ENCODE measurements at regions not wholly inside any gene's neighbourhood (a gene's known extent, or its start where the extent isn't known, plus 50 kb on each side); places are given as distances from the start of the nearest gene placed in this dataset.

GRCh38 chr11:104529906-104530305 lies 366.0 kb upstream of the PDGFD start:
- DNase-seq (ENCODE audit: low read depth), result no peak

DNA sequence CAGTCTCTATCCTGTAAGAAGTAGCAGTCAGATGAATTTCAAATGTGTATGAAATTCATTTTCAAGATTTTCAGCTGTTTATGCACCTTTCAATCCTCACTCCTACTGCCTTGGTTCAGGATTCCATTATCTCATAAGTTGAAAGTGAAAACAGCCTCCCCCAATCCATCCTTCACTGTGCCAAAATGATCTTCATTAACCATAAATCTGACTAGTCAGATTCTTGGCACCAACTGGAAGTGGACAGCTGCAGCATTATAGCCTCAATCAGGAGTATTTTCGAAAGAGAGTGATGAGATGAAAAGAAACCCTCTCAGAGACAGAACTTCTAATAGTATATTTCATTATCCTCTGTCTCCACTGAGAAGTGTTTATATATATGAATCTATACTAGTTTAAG lies 365.3 kb upstream of the PDGFD start:
- no peak for DNase-seq (ENCODE audit: low read depth)

DNA sequence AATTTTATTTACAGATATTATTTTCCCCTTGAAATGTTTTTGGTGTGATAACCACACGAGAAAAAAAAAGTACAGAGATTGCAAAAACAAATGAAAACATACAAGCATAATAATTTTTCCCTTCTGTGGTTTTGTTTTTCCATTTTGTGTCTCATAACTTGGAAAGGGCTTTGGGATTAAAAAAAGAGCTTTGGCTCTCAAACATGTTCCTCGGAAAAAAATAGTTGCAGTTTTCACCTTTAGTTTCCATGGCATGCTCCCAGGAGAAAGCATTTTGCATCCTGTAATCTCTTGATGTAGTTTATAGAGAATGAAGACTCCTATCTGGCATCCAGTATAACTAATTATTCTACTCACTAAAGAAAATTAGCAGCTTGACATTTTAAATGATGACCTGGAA lies 362.1 kb upstream of the PDGFD start:
- DNase-seq (ENCODE audit: low read depth), result peak; percentile 7

GRCh38 chr11:104525416-104525815 lies 361.5 kb upstream of the PDGFD start:
- DNase-seq (ENCODE audit: low read depth), result no peak

GRCh38 chr11:104524254-104524653 lies 360.3 kb upstream of the PDGFD start:
- peak; percentile 21 for DNase-seq (ENCODE audit: low read depth)

DNA sequence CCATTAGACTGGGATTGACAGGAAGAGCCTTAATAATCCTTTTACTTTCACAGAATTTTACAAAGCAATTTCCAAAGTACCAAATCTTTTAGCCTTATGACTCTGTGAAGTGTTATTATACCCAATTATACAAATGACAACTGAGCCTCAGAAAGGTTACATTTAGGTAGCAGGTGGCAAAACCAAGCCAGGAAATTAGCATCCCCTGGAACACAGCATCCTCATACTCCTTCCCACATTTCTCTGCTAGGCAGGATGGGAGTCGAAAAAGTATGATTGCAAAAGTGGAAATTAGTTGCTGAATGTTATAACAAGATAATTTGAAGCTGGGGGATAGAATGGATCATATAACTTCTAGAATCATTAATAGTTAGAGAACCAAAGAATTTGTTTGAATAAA lies 359.7 kb upstream of the PDGFD start:
- no peak for DNase-seq (ENCODE audit: low read depth)

DNA sequence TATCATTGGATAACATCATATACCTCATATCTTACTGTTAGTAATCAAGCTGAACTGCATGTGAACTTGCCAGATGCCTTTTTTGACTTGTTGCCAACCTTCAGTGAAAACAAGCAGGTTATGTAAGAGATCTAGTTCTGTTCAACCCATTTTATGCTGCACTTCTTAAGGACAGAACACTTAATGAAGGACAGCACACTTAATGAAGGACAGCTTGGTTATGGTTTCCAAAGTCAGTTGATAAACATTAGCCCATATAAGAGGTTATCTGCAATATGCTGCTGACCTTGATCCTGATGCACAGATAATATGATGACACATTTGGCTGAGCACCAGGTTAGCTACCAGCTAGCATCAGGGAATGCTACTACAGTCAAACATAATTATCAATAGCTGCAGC lies 358.7 kb upstream of the PDGFD start:
- peak; percentile 2 for DNase-seq (ENCODE audit: low read depth)

- DNase-seq (ENCODE audit: low read depth), result no peak
Observed at GRCh38 chr11:104522123-104522522, 358.2 kb upstream of the PDGFD start.

- DNase-seq (ENCODE audit: low read depth), result no peak
Observed at GRCh38 chr11:104510169-104510568, 346.2 kb upstream of the PDGFD start.

GRCh38 chr11:104490182-104490581 lies 326.2 kb upstream of the PDGFD start:
- no peak for DNase-seq (ENCODE audit: low read depth)

GRCh38 chr11:104488561-104488960 lies 324.6 kb upstream of the PDGFD start:
- no peak for DNase-seq (ENCODE audit: low read depth)

DNA sequence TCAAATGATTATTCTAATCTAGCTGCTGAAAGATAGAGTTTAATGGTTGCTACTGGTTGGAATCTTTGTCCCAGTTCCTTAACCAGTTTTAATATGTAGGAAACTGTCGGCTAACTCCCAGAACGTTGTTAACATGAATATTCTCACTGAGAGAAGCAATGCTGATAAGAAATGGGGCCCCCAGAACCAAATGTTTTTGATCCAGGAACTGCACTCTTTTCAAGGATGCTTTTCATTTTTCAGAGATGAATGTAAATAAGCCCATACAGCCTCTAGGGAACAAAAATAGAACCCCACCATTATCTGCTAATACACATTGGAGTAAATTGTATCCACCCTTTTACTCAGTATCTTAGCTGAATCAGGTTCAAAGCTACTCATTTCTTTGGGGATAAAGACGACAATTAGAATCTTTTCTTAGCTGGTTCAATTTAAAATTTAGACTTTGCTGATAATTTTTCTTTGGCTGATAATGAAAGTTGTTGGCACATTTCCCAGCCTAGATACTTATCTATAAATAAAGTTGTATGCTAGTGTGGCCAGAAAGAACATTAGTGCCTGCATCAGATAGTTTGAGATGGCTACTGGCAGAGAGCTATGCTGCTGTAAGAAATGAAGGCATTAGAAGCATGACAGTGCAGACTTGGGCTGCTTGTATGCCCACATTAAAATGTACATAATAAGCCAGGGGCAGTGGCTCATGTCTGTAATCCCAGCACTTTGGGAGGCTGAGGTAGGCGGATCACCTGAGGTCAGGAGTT lies 323.3 kb upstream of the PDGFD start:
- no peak for DNase-seq (ENCODE audit: low read depth)

DNA sequence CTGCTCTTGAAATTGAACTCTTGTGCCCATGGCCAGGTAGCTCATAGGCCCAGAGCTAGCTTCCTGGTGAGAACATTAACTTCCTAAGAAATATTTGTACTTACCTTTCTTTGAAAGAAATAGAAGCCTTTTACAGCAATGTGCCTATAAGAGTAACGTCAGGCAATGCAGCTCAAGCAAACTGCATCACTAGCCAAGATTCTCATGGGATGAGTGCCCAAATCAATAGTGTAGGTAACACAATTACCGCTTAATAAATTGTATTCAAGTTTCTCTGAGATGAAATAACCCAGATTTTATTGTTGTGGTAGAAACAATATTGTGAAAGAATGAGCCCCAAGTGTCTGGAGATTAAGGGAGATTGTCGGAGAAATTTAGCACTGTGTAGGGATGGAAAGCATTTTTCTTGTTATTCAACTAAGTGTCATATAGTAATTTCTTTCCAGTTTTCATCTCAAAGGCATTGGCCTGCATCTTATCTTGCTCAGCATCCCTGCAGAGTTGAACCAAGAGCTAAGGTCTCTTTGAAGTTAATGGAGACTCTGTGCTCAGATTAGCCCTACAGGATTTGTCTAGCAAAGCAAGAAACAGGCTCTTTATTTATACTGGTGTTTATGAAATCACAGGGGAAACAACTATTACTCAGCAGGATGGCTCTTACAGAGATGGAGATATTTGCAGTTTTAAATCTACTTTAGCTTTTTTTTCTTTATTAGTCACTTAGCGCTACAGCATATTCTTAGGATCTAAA lies 321.0 kb upstream of the PDGFD start:
- DNase-seq (ENCODE audit: low read depth), result no peak

DNA sequence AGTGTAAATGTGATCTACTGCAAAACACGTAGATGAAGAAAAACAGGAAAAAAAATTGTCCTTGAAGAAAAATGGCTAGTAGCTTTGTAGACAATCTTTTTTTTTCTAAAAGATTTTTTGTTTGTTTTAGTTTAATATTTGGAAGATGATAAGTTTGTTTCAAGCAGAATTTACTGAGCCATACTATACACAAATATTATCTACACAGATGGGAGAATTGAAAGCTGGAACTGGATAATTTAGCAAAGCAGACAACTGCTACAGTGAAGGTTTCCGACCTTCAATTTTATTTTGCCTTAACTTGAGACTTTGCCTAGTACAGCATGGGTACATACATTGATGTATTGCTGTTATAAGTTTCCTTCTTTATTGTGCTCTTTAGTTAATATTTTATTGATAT lies 313.0 kb upstream of the PDGFD start:
- no peak for DNase-seq (ENCODE audit: low read depth)

- DNase-seq (ENCODE audit: low read depth), result no peak
Observed at GRCh38 chr11:104476454-104476853, 312.5 kb upstream of the PDGFD start.

GRCh38 chr11:104467404-104467803 lies 303.5 kb upstream of the PDGFD start:
- DNase-seq (ENCODE audit: low read depth), result no peak

DNA sequence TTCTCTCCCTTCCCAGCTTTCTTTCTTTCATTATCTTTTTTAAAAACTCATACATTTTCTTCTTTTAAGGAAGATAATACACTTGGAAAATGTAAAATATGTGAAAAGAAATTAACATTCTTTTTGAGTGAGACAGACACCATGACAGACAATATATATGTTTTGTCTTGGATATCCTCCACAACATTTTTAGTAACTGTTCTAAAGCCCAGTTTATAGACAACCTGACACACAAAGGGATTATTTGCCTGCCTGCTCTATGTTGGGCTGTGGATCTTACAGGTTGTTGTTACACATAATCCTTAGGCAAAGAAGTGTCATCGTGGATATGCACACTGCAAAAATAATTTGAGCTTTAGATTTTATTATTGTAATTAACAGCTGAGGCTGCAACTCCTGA lies 301.4 kb upstream of the PDGFD start:
- no peak for DNase-seq (ENCODE audit: low read depth)

DNA sequence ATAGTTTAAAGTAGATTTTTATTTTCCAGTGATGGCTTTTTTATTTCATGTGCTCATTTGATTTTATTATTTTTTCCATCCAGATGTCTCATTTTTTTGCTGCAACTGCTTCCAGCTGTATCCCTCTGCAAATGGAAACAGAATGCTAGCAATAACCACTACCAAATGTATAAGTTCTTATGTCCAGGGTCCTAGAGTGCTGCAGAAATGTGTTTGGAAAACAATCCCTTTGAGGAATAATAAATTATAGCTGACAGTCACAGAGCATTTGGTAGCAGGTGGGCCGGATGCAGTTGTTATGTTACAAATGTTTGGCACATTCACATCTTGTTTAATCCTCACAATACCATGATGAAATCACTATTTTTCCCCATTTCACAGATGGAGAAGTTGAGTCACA lies 300.7 kb upstream of the PDGFD start:
- DNase-seq (ENCODE audit: low read depth), result no peak

DNA sequence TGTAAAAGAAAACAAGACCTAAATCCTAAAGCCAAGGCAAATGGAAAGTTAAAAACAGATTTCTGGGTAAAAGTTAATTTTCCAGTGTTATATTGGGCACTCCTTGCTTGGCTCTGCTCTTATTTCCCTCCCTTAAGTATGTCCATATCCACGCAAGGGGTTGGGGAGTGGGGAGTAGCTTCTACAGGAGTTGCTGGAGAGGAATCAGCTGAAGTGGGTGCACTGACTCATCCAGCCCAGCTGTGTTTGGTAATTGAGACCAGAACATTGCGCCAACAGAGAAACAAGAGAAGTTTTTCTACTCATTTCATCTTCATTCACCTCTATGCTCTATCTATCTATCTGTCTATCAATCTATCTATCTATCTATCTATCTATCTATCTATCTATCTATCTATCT lies 298.4 kb upstream of the PDGFD start:
- DNase-seq (ENCODE audit: low read depth), result peak; percentile 85

DNA sequence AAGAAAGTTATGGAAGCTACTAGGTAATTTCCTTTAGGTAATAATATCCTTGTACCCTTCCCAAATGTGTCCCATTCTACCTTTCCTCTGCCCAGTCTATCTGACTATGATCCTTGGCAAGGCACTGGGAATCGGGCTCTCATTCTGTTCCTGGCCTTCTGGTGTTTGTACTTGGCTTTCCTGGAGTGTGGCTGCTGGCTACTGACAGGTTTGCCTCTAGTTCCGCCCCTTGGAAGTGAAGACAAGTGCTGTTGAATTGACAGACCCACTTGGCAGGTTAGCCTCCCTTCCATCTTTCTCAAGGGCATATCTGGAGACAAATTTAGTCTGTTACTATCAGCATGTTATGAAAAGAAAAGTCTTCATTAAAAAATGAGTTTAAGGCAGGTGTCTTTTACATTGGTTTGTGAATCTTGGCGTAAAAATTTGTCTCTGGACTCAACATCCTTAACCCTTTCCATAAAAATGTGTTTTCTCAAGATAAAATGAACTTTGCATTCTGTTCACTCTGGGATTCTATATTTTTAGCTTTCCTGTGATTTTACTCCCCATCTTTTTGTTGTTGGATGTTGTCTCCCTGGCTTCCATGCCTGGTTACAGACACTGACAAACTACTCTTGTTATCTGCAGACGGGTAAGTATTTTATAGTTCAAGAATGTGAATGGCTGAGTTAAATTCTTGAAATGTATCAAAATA lies 287.4 kb upstream of the PDGFD start:
- DNase-seq (ENCODE audit: low read depth), result no peak

DNA sequence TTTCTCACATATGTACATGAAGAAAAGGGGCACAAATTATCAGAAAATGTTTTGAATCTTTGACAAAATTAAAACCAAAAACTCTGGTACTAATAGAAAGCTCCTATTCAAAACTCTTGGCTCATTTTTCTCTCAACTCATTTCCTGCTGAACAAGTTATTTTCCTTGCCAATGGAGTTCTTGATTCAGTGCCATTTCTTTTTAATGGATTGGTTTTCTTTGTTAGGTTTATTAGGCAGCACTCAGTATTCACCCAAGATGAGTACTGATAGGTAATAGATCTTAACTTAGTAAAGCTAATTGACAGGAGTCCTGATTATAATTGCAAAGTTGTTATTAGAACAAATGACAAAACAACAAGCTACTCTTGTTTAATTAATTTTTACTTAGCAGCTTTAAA lies 279.4 kb upstream of the PDGFD start:
- no peak for DNase-seq (ENCODE audit: low read depth)

GRCh38 chr11:104442321-104442720 lies 278.4 kb upstream of the PDGFD start:
- no peak for DNase-seq (ENCODE audit: low read depth)

DNA sequence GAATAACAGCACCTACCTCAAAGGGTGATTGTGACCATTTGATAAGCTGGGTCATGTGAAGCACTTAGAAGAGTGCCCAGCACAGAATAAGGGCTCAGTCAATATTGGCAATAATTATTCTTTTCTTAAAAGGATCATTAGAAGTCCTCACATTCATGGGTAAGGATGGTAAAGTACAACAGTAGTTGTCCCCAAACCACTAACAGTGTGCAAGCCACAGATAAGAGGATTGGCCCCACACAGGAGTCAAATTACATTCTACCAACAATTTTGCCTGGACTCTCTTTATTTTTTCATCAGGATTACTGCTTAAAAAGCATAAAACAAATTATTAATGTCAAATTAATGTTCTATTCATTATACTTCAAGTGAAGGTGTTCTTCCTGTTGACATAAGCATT lies 271.5 kb upstream of the PDGFD start:
- DNase-seq (ENCODE audit: low read depth), result no peak
